ENCODE measurements at regions not wholly inside any gene's neighbourhood (a gene's known extent, or its start where the extent isn't known, plus 50 kb on each side); places are given as distances from the start of the nearest gene placed in this dataset.
"Not testable (repeated sequence)": the region's sequence is repeated elsewhere in the genome, so short reads cannot be mapped to it uniquely, and the experiment has no call there.

DNA sequence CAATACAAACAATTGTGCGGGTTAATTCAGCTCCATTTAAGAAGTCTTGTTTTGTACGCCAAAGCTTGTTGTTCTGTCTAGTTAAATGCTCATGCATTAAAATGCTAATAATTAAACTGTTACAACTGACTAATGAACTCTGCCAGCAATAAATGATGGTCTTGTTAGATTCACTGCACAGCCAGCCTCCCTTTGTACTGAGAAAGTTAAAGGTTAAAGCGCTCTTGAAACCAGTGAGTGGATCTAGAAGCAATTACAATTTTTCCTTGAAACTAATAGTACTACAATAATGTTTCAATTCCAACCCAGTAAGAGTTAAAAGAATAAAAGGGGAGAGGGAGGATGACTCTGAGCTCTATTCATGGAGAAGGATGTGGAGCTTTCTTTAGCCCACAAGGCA lies 233.0 kb downstream of the EMX2 start:
- H3K9ac ChIP-seq (replicated peaks; ENCODE audit: extremely low read depth, insufficient read depth, low read length) = no peak overlapping the region
- no peaks in the 10 kb centered on the region for H3K36me3 ChIP-seq (ENCODE audit: control insufficient read depth in 2 of 2, extremely low read depth in 1 of 2, insufficient read depth in 2 of 2, low read length in 2 of 2)
- H3K4me1 ChIP-seq (ENCODE audit: control insufficient read depth, extremely low read depth, insufficient read depth, low read length) = no peaks in the 10 kb centered on the region
- no peaks in the 10 kb centered on the region for H3K27me3 ChIP-seq (ENCODE audit: control insufficient read depth in 2 of 2, insufficient read depth in 2 of 2, low read length in 2 of 2)
- no peak overlapping the region for H3K4me2 ChIP-seq (ENCODE audit: insufficient read depth, low read length)
- no peaks in the 10 kb centered on the region for H4K20me1 ChIP-seq (replicated peaks; ENCODE audit: control insufficient read depth, extremely low read depth, insufficient read depth, low read length)
- ChIA-PET CTCF (no interaction called here), POLR2A (no interaction called here)
- no peak overlapping the region for H3K4me3 ChIP-seq (replicated peaks in 1 of 3; ENCODE audit: insufficient read depth in 1 of 3, low read depth in 1 of 3, low read length in 3 of 3)
- no TSS peak for BruUV-seq (replicated peaks)
- H3K27ac ChIP-seq (ENCODE audit: insufficient read depth, low read depth, low read length) = no peak overlapping the region
- DNase-seq (ENCODE audit: low read depth, low spot score) (no peak), FAIRE-seq (no peak)
- no peaks in the 10 kb centered on the region for H3K9me1 ChIP-seq (replicated peaks; ENCODE audit: control insufficient read depth, extremely low read depth, insufficient read depth, low read length)
- intact Hi-C loops (cut with micrococcal nuclease) (no loop called here), dilution Hi-C loops (cut with MboI; ENCODE audit: extremely low pct_ligation_motif_present, low sequenced_read_pairs) (no loop called here)
- H2AFZ ChIP-seq (ENCODE audit: low read depth, low read length) = no peak overlapping the region
- TF ChIP-seq POLR2AphosphoS5 (IDR thresholded peaks at IDR 0.05; ENCODE audit: insufficient read depth, low read depth, low read length) = no peak
- TF ChIP-seq GATA2 (IDR thresholded peaks at IDR 0.05; ENCODE audit: insufficient read depth, insufficient read length, low read depth, low read length) = no peak
- TF ChIP-seq POLR2A (IDR thresholded peaks at IDR 0.05; ENCODE audit: low read depth, low read length) = no peak
- no peak for TF ChIP-seq FOS (IDR thresholded peaks at IDR 0.05; ENCODE audit: borderline replicate concordance, insufficient read depth, low read length)
- TF ChIP-seq, protein P1, sequence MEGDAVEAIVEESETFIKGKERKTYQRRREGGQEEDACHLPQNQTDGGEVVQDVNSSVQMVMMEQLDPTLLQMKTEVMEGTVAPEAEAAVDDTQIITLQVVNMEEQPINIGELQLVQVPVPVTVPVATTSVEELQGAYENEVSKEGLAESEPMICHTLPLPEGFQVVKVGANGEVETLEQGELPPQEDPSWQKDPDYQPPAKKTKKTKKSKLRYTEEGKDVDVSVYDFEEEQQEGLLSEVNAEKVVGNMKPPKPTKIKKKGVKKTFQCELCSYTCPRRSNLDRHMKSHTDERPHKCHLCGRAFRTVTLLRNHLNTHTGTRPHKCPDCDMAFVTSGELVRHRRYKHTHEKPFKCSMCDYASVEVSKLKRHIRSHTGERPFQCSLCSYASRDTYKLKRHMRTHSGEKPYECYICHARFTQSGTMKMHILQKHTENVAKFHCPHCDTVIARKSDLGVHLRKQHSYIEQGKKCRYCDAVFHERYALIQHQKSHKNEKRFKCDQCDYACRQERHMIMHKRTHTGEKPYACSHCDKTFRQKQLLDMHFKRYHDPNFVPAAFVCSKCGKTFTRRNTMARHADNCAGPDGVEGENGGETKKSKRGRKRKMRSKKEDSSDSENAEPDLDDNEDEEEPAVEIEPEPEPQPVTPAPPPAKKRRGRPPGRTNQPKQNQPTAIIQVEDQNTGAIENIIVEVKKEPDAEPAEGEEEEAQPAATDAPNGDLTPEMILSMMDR (IDR thresholded peaks at IDR 0.05; ENCODE audit: extremely low read depth in 1 of 2, insufficient read depth in 1 of 2, low read depth in 1 of 2, low read length in 2 of 2) = no peak
- no peak for TF ChIP-seq EZH2 (IDR thresholded peaks at IDR 0.05; ENCODE audit: borderline replicate concordance, low read depth, low read length, severe bottlenecking)
- TF ChIP-seq, protein P2, sequence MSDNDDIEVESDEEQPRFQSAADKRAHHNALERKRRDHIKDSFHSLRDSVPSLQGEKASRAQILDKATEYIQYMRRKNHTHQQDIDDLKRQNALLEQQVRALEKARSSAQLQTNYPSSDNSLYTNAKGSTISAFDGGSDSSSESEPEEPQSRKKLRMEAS (IDR thresholded peaks at IDR 0.05; ENCODE audit: insufficient read depth, insufficient read length) = no peak
- no peak for TF ChIP-seq MYC (IDR thresholded peaks at IDR 0.05; ENCODE audit: low read depth, low read length)
- no peak for TF ChIP-seq JUN (IDR thresholded peaks at IDR 0.05; ENCODE audit: borderline replicate concordance, insufficient read depth, insufficient read length, low read depth)
- no peaks in the 10 kb centered on the region for H3K79me2 ChIP-seq (ENCODE audit: control insufficient read depth, insufficient read depth, low read length)
- H3K9me3 ChIP-seq (replicated peaks; ENCODE audit: control insufficient read depth, insufficient read depth, low read length) = no peaks in the 10 kb centered on the region

DNA sequence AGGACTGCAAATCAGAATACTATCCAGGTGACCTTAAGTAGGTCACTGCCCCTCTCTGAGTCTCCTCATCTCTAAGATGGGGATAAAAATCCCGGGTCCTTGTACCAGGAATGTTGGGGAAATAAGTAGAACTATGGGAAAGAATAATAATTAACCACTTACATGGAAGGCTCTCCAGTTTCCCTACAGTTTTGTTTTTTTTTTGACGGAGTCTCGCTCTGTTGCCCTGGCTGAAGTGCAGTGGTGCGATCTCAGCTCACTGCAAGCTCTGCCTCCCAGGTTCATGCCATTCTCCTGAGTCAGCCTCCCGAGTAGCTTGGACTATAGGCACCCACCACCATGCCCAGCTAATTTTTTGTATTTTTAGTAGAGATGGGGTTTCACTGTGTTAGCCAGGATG lies 234.7 kb downstream of the EMX2 start:
- H3K9me1 ChIP-seq (replicated peaks; ENCODE audit: control insufficient read depth, extremely low read depth, insufficient read depth, low read length); H3K4me3 ChIP-seq (replicated peaks in 1 of 3; ENCODE audit: insufficient read depth in 1 of 3, low read depth in 1 of 3, low read length in 3 of 3); H3K27me3 ChIP-seq (ENCODE audit: control insufficient read depth in 2 of 2, insufficient read depth in 2 of 2, low read length in 2 of 2); H2AFZ ChIP-seq (ENCODE audit: low read depth, low read length); H4K20me1 ChIP-seq (replicated peaks; ENCODE audit: control insufficient read depth, extremely low read depth, insufficient read depth, low read length); H3K4me1 ChIP-seq (ENCODE audit: control insufficient read depth, extremely low read depth, insufficient read depth, low read length); H3K79me2 ChIP-seq (ENCODE audit: control insufficient read depth, insufficient read depth, low read length); H3K9ac ChIP-seq (replicated peaks; ENCODE audit: extremely low read depth, insufficient read depth, low read length); DNase-seq (ENCODE audit: low read depth, low spot score); H3K9me3 ChIP-seq (replicated peaks; ENCODE audit: control insufficient read depth, insufficient read depth, low read length); intact Hi-C loops (cut with micrococcal nuclease); FAIRE-seq; H3K27ac ChIP-seq (ENCODE audit: insufficient read depth, low read depth, low read length); CTCF ChIA-PET; H3K4me2 ChIP-seq (ENCODE audit: insufficient read depth, low read length); BruUV-seq (replicated peaks); POLR2A ChIA-PET; dilution Hi-C loops (cut with MboI; ENCODE audit: extremely low pct_ligation_motif_present, low sequenced_read_pairs); H3K36me3 ChIP-seq (ENCODE audit: control insufficient read depth in 2 of 2, extremely low read depth in 1 of 2, insufficient read depth in 2 of 2, low read length in 2 of 2): not testable (repeated sequence)

Data from endothelial cell of umbilical vein (primary cell).